Bronchial epithelial cell (primary cell): ENCODE measurements at regions not wholly inside any gene's neighbourhood (a gene's known extent, or its start where the extent isn't known, plus 50 kb on each side); places are given as distances from the start of the nearest gene placed in this dataset.

ENCODE experiments used
- DNase-seq: peaks from one replicate; pipeline ENCODE4 v3.0.0-alpha.2; 2010; ENCODE audit warnings: low read depth
- FAIRE-seq: peaks from 2 replicates; lab custom pipeline; 2011; peaks lifted over from hg19 to GRCh38; lab: Jason Lieb, UNC
- H3K27me3 ChIP-seq: 2 replicates; pipeline ENCODE4 v1.5.1; 2011; ENCODE audit warnings: low read length; ENCODE audit not compliant: control insufficient read depth, insufficient read depth
- H3K36me3 ChIP-seq: 2 replicates; pipeline ENCODE4 v1.5.1; 2011; ENCODE audit warnings: low read length; ENCODE audit not compliant: control insufficient read depth, insufficient read depth
- H3K4me3 ChIP-seq: 2 replicates; pipeline ENCODE4 v1.5.1; 2011; ENCODE audit warnings: mild to moderate bottlenecking, low read depth, low read length, control low read depth
- TF ChIP-seq, protein P1 (sequence below): IDR thresholded peaks from 2 replicates; pipeline ENCODE4 v1.5.1; 2011; ENCODE audit warnings: mild to moderate bottlenecking, moderate library complexity, low read length, control low read depth, inconsistent platforms; ENCODE audit not compliant: insufficient read depth, severe bottlenecking

- DNase-seq (no peak), FAIRE-seq (peak; percentile 84)
- H3K27me3 ChIP-seq = no peaks in the 10 kb centered on the region
- TF ChIP-seq, protein P1, sequence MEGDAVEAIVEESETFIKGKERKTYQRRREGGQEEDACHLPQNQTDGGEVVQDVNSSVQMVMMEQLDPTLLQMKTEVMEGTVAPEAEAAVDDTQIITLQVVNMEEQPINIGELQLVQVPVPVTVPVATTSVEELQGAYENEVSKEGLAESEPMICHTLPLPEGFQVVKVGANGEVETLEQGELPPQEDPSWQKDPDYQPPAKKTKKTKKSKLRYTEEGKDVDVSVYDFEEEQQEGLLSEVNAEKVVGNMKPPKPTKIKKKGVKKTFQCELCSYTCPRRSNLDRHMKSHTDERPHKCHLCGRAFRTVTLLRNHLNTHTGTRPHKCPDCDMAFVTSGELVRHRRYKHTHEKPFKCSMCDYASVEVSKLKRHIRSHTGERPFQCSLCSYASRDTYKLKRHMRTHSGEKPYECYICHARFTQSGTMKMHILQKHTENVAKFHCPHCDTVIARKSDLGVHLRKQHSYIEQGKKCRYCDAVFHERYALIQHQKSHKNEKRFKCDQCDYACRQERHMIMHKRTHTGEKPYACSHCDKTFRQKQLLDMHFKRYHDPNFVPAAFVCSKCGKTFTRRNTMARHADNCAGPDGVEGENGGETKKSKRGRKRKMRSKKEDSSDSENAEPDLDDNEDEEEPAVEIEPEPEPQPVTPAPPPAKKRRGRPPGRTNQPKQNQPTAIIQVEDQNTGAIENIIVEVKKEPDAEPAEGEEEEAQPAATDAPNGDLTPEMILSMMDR = no peak
- no peaks in the 10 kb centered on the region for H3K36me3 ChIP-seq
- H3K4me3 ChIP-seq = no peak overlapping the region
These were observed 341.7 kb upstream of the ADGRL2 start for GRCh38 chr1:81459043-81459442.

- no peaks in the 10 kb centered on the region for H3K27me3 ChIP-seq
- TF ChIP-seq, protein P1 = no peak
- no peaks in the 10 kb centered on the region for H3K36me3 ChIP-seq
- DNase-seq (peak; percentile 78), FAIRE-seq (no peak)
- H3K4me3 ChIP-seq = no peak overlapping the region
These were observed 342.5 kb upstream of the ADGRL2 start for GRCh38 chr1:81458186-81458585.

DNA sequence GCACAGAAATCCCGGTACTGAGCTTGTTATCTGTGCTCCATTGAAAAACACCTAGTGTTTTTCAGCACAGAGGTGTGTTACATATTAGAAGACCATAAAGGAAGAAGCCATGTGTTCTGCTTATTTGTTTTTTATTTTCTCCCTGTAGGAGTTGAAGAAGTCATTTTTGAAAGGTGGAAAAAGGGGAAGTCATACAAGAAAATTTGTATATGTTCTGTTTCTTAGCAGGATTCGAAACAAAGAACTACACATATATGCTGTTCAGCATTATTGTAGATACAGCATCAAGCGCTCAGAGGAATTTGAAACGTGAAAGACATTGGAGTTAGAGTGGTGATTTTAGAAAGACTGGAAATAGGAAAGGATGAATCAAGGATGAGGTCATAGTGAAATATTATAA lies 345.3 kb upstream of the ADGRL2 start:
- TF ChIP-seq, protein P1 = no peak
- Histone ChIP-seq H3K36me3 (no peaks in the 10 kb centered on the region), H3K27me3 (no peaks in the 10 kb centered on the region), H3K4me3 (no peak overlapping the region)
- DNase-seq (no peak), FAIRE-seq (no peak)

DNA sequence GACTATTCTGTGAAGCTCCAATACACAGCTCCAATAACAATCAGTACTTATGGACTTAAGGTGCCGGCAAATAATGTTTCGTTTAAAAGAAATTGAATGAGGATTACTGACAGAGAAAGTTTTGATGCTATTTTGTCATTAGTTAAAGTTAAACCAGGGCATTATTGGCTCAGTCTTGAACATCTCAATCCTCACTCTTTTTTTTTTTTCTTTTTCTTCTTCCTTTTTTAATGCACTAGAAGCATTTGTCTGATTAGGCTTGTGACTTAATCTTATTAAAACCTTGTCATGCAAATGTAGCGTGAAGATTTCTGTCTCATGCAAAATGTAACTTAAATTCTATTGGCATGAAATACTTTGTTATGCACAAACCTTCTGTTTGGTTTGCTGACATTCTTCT lies 346.8 kb upstream of the ADGRL2 start:
- no peak overlapping the region for H3K4me3 ChIP-seq
- H3K27me3 ChIP-seq = no peaks in the 10 kb centered on the region
- DNase-seq = peak; percentile 45
- H3K36me3 ChIP-seq = no peaks in the 10 kb centered on the region
- TF ChIP-seq, protein P1 = no peak
- no peak for FAIRE-seq

DNA sequence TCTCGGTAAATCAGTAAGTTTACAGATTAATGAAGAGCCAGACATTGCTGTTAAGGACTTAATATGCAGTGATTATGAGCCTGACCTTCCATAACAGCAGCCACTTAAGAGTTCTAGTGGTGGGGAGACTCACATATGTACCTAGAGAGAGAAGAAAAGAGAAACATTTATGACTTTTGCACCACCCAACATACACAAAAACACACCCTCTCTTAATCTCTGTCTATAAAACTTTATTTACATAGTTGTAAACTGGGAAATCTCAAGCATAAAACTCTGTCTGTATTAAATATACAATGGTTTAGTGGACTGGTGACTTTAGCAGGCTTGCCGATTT lies 347.4 kb upstream of the ADGRL2 start:
- DNase-seq (no peak), FAIRE-seq (no peak)
- Histone ChIP-seq H3K4me3 (no peak overlapping the region), H3K27me3 (no peaks in the 10 kb centered on the region), H3K36me3 (no peaks in the 10 kb centered on the region)
- TF ChIP-seq, protein P1 = no peak

DNA sequence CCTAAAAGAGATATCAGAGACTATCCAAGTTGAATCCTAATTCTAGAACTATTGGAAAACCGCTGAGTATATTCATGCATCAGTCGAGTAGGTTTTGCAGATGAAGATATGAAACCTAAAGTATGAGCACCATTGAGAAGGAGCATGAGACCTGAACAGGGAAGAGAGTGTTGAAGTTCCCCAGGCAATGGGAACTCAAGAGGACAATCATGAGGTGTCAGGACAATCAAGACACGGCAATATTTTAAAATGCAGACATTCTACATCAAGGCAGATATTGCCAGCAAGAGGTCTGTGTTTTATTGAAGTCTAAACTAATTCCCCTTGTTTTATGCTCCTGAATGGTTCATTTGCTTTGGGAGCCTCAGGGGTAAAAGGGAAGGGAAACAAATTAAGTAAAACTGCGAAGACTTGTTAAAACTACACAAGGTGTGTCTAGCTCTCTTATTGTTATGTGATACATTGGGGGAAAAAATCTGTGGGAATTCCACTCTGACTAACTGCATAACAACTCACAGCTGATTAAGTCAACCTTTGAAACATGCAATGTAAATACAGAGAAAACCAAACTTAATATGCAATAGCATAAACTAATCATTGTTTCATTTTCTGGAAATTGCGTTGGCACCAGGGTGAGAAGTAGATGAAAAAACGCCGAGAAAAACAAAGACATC lies 347.9 kb upstream of the ADGRL2 start:
- TF ChIP-seq, protein P1 = no peak
- peak; percentile 94 for DNase-seq
- Histone ChIP-seq H3K27me3 (no peaks in the 10 kb centered on the region), H3K4me3 (no peak overlapping the region), H3K36me3 (no peaks in the 10 kb centered on the region)
- FAIRE-seq = no peak
